Peyer's patch (tissue), 4 donors: ENCODE measurements at regions not wholly inside any gene's neighbourhood (a gene's known extent, or its start where the extent isn't known, plus 50 kb on each side); places are given as distances from the start of the nearest gene placed in this dataset.

Experiments
- DNase-seq, 3 donors: peaks; one replicate each; pipeline ENCODE4 v3.0.0-alpha.2; 2017 to 2019
- H3K27ac ChIP-seq, 4 donors: fragments of 200-600 bp; sonication (generic); one replicate each; pipeline ENCODE4 v1.5.1; 2016 to 2019
- H3K27me3 ChIP-seq, 2 donors: fragments of 200-600 bp; sonication (generic); one replicate each; pipeline ENCODE4 v1.5.1; 2019
- H3K36me3 ChIP-seq, 3 donors: fragments of 200-600 bp; sonication (generic); one replicate each; pipeline ENCODE4 v1.5.1; 2016 to 2019
- H3K4me1 ChIP-seq, 4 donors: fragments of 200-600 bp; sonication (generic); one replicate each; pipeline ENCODE4 v1.5.1; 2016 to 2019
- H3K4me3 ChIP-seq, 4 donors: fragments of 200-600 bp; sonication (generic); 1 replicate in 3 of 4; 2 replicates in 1 of 4; pipeline ENCODE4 v1.5.1; 2016 to 2019; ENCODE audit warnings: mild to moderate bottlenecking in 1 of 4
- H3K9me3 ChIP-seq, 4 donors: fragments of 200-600 bp; sonication (generic); one replicate each; pipeline ENCODE4 v1.5.1; 2016 to 2019; ENCODE audit warnings: mild to moderate bottlenecking in 1 of 4
- POLR2A ChIP-seq, 2 donors: fragments of 450-650 bp; IDR thresholded peaks; one replicate each; pipeline ENCODE4 v1.5.1; 2017; ENCODE audit warnings: antibody characterized with exemption in 2 of 2, mild to moderate bottlenecking in 2 of 2, moderate library complexity in 2 of 2
- TF ChIP-seq, protein P1 (sequence below), 6 experiments: fragments of 450-650 bp in 4 of 6; fragments of 200-600 bp in 2 of 6; sonication (generic) in 1 of 6; IDR thresholded peaks; one replicate each; pipeline ENCODE4 v1.5.1; 2017 to 2019; ENCODE audit warnings: antibody characterized with exemption in 6 of 6, mild to moderate bottlenecking in 3 of 6, moderate library complexity in 1 of 6

DNA sequence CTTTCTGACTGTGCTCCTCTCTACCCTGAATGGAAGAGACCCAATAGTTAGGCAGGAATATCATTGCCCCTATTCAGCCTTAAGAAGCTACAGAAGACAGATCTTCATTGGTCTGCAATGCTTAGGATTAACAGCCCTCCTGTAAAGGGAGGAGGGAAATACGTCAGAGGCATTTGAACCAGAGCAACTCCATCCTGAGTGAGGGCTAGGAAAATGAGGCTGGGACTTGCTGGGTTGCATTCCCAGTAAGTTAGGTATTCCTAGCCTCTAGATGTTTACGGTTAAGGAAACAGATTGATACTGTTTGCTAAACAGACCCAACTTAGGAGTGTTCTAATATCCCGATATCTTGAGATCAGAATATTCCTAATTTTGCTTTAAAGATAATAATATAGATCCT is 63.5 kb downstream of the PCDH18 start:
- no peaks in the 10 kb centered on the region for H3K9me3 ChIP-seq
- H3K4me3 ChIP-seq = no peak overlapping the region
- TF ChIP-seq, protein P1, sequence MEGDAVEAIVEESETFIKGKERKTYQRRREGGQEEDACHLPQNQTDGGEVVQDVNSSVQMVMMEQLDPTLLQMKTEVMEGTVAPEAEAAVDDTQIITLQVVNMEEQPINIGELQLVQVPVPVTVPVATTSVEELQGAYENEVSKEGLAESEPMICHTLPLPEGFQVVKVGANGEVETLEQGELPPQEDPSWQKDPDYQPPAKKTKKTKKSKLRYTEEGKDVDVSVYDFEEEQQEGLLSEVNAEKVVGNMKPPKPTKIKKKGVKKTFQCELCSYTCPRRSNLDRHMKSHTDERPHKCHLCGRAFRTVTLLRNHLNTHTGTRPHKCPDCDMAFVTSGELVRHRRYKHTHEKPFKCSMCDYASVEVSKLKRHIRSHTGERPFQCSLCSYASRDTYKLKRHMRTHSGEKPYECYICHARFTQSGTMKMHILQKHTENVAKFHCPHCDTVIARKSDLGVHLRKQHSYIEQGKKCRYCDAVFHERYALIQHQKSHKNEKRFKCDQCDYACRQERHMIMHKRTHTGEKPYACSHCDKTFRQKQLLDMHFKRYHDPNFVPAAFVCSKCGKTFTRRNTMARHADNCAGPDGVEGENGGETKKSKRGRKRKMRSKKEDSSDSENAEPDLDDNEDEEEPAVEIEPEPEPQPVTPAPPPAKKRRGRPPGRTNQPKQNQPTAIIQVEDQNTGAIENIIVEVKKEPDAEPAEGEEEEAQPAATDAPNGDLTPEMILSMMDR (IDR thresholded peaks at IDR 0.05) = no peak
- TF ChIP-seq POLR2A (IDR thresholded peaks at IDR 0.05) = no peak
- no peak overlapping the region for H3K27ac ChIP-seq
- DNase-seq = no peak
- no peaks in the 10 kb centered on the region for H3K4me1 ChIP-seq
- H3K27me3 ChIP-seq = no peaks in the 10 kb centered on the region
- H3K36me3 ChIP-seq = no peaks in the 10 kb centered on the region

DNA sequence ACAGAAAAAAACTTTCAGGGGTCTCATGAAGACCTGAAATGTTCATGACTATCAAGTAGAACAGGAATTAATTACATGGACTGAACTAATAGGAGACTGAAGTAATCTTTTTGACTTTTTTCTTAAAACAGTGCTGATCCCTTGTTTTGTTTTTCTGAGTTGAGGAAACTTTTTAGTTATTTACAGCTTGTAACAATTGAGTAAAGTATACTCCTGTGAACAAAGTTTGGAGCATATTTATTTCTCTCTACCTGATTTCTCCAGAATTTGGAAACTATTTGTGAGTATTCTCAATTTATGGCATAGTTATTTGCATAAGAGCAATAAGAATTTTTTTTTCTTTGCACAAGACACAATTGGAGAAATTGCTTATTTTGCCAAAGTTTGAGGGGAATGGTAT is 64.8 kb downstream of the PCDH18 start:
- no peak for DNase-seq
- H3K27me3 ChIP-seq = no peaks in the 10 kb centered on the region
- no peaks in the 10 kb centered on the region for H3K36me3 ChIP-seq
- TF ChIP-seq POLR2A (IDR thresholded peaks at IDR 0.05) = no peak
- TF ChIP-seq, protein P1 (IDR thresholded peaks at IDR 0.05) = no peak
- no peaks in the 10 kb centered on the region for H3K9me3 ChIP-seq
- no peak overlapping the region for H3K27ac ChIP-seq
- H3K4me3 ChIP-seq = no peak overlapping the region
- H3K4me1 ChIP-seq = no peaks in the 10 kb centered on the region

DNA sequence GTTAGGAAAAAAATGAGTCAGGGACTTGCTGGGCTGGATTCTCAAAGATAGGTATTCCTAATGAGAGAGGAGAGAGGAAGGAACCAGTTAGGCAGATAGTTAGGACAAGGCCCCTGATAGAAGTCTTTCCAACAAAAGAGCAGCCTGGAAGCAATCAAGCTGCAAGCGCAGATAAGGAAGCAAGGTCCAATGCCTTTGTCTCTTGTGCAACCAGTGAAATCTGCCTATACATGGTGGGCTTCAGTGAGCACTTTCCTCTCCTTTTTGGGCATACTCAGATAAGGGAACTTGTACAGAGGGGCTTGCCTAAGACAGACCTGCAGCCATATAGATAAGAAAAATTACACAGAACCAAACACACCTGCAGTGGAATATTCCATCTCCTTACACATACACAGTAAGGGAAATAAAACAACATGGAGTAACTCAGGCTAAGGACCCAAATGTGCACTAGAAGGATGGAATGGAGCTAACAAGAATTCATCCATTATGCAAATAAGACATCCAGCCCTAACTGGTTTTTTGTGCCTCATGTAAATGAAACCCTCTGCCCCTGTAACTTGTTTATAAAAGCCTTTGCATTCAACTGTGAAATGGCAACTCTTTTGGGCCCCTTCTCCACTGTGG is 68.8 kb downstream of the PCDH18 start:
- Histone ChIP-seq H3K36me3 (no peaks in the 10 kb centered on the region), H3K4me1 (no peaks in the 10 kb centered on the region), H3K4me3 (no peak overlapping the region), H3K27ac (no peak overlapping the region), H3K9me3 (no peaks in the 10 kb centered on the region), H3K27me3 (no peaks in the 10 kb centered on the region)
- DNase-seq = no peak
- TF ChIP-seq, protein P1 (IDR thresholded peaks at IDR 0.05) = no peak
- TF ChIP-seq POLR2A (IDR thresholded peaks at IDR 0.05) = no peak

DNA sequence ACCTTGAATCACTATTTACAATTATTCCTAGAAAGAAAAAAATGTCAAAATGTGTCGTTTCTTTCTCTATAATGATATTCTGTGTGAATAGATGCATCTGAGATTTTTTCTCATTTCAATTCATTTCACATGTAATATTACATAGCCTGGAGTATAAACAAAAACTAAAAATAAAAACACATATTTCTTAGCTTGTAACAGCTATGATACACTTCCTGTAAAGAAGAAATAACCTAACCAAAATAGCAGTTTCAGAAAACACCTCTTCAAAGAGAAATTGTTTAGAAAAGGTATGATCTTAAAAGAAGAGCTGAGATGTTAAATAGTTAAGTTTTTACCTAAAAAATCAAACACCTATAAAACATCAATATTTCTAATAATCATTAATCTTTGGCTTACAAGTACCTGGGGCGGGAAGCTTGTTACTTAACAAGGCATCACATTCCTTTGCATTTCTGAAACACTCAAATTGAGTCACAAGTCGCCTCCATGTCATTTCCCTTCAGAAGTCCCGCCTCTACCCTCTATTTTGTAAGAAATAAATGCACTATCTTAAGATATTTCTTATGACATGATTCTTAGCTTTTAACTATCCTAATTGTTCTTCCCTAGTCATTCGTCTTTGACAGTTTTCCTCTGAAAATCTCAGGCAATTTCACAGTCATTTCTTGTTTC is 76.5 kb downstream of the PCDH18 start:
- no peak overlapping the region for H3K4me3 ChIP-seq
- H3K4me1 ChIP-seq = no peaks in the 10 kb centered on the region
- no peak for TF ChIP-seq POLR2A (IDR thresholded peaks at IDR 0.05)
- TF ChIP-seq, protein P1 (IDR thresholded peaks at IDR 0.05) = no peak
- H3K9me3 ChIP-seq = no peaks in the 10 kb centered on the region
- DNase-seq = no peak
- H3K27me3 ChIP-seq = no peaks in the 10 kb centered on the region
- no peak overlapping the region for H3K27ac ChIP-seq
- H3K36me3 ChIP-seq = no peaks in the 10 kb centered on the region

DNA sequence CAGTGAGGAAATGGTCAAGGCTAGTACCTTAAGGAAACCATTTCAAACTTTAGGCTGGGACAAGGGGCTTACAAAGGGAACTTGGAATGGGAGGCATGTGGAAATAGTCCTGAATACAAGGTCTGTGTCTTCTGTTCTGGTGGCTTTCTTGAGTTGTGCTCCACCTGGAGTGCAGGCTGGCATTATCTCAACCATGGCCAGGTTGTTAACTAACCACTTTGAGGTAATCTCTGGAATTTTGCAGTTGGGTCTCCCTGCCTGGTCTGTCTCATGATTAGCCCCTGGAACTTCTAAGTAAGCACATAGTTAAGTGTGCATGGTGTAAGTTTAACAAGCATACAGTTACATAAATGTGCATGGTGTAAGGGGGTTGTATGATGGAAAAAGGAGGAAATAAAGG is 77.5 kb downstream of the PCDH18 start:
- Histone ChIP-seq H3K4me1 (no peaks in the 10 kb centered on the region), H3K36me3 (no peaks in the 10 kb centered on the region), H3K27ac (no peak overlapping the region), H3K4me3 (no peak overlapping the region), H3K9me3 (no peaks in the 10 kb centered on the region), H3K27me3 (no peaks in the 10 kb centered on the region)
- DNase-seq = no peak
- TF ChIP-seq, protein P1 (IDR thresholded peaks at IDR 0.05) = no peak
- no peak for TF ChIP-seq POLR2A (IDR thresholded peaks at IDR 0.05)
